Thyroid gland (tissue), 4 donors: ENCODE measurements at regions not wholly inside any gene's neighbourhood (a gene's known extent, or its start where the extent isn't known, plus 50 kb on each side); places are given as distances from the start of the nearest gene placed in this dataset.

Source experiments
- CTCF ChIP-seq, 6 experiments: fragments of 200-600 bp in 3 of 6; fragments of 450-650 bp in 3 of 6; sonication (generic) in 3 of 6; IDR thresholded peaks; one replicate each; pipeline ENCODE4 v1.5.1; 2016 to 2019; ENCODE audit warnings: antibody characterized with exemption in 6 of 6, mild to moderate bottlenecking in 2 of 6, inconsistent platforms in 1 of 6, moderate library complexity in 1 of 6
- POLR2A ChIP-seq, 2 donors: fragments of 450-650 bp; IDR thresholded peaks; one replicate each; pipeline ENCODE4 v1.6.1; 2017; ENCODE audit warnings: antibody characterized with exemption in 2 of 2, mild to moderate bottlenecking in 2 of 2, moderate library complexity in 1 of 2

- no peak for TF ChIP-seq CTCF (IDR thresholded peaks at IDR 0.05)
- no peak for TF ChIP-seq POLR2A (IDR thresholded peaks at IDR 0.05)
These were observed 148.6 kb downstream of the DNAJB6 start for GRCh38 chr7:157485361-157485831.
